Gastrocnemius medialis (tissue), 4 donors: ENCODE measurements at regions not wholly inside any gene's neighbourhood (a gene's known extent, or its start where the extent isn't known, plus 50 kb on each side); places are given as distances from the start of the nearest gene placed in this dataset.

Experiments used
- CTCF ChIP-seq, 5 experiments: fragments of 450-650 bp in 3 of 5; fragments of 200-600 bp in 2 of 5; sonication (generic) in 2 of 5; IDR thresholded peaks in 4 of 5; conservative IDR thresholded peaks in 1 of 5; 1 replicate in 4 of 5; 2 replicates in 1 of 5; pipeline ENCODE4 v1.5.1; 2016 to 2019; ENCODE audit warnings: antibody characterized with exemption in 5 of 5, mild to moderate bottlenecking in 3 of 5, moderate library complexity in 3 of 5
- POLR2A ChIP-seq, 2 donors: fragments of 450-650 bp; IDR thresholded peaks; one replicate each; pipeline ENCODE4 v1.6.1; 2017; ENCODE audit warnings: antibody characterized with exemption in 2 of 2, mild to moderate bottlenecking in 2 of 2, moderate library complexity in 2 of 2

- TF ChIP-seq CTCF (IDR thresholded peaks at IDR 0.05 in 4 of 5, conservative IDR thresholded peaks at IDR 0.05 in 1 of 5) (no peak), POLR2A (IDR thresholded peaks at IDR 0.05) (no peak)
These were observed 78.1 kb upstream of the LAPTM4A start for GRCh38 chr2:20129331-20130159.
